GM19455 (cell line): ENCODE measurements at regions not wholly inside any gene's neighbourhood (a gene's known extent, or its start where the extent isn't known, plus 50 kb on each side); places are given as distances from the start of the nearest gene placed in this dataset.

Experiments
- ATAC-seq: cut with Tn5 transposase; IDR thresholded peaks from one replicate; pipeline ENCODE4 v1.9.1; 2021; ENCODE audit not compliant: unreplicated experiment

- ATAC-seq: no peak
These were observed 132.0 kb upstream of the KCNJ16 start for GRCh38 chr17:69943058-69943457.

GRCh38 chr17:69944406-69944805, 130.6 kb upstream of the KCNJ16 start:
- no peak for ATAC-seq

GRCh38 chr17:69945698-69946185, 129.3 kb upstream of the KCNJ16 start:
- no peak for ATAC-seq

- no peak for ATAC-seq
These were observed 127.8 kb upstream of the KCNJ16 start for GRCh38 chr17:69947027-69947759.

- ATAC-seq: no peak
These were observed 126.6 kb upstream of the KCNJ16 start for GRCh38 chr17:69948406-69948805.

GRCh38 chr17:69949496-69949895, 125.5 kb upstream of the KCNJ16 start:
- ATAC-seq: no peak

- no peak for ATAC-seq
These were observed 124.9 kb upstream of the KCNJ16 start for GRCh38 chr17:69949973-69950695.

GRCh38 chr17:69950701-69951418, 124.2 kb upstream of the KCNJ16 start:
- no peak for ATAC-seq

GRCh38 chr17:69954241-69954925, 120.6 kb upstream of the KCNJ16 start:
- ATAC-seq: no peak

- ATAC-seq: no peak
These were observed 117.0 kb upstream of the KCNJ16 start for GRCh38 chr17:69958063-69958462.

GRCh38 chr17:69959283-69959682, 115.7 kb upstream of the KCNJ16 start:
- no peak for ATAC-seq

- ATAC-seq: no peak
These were observed 114.3 kb upstream of the KCNJ16 start for GRCh38 chr17:69960755-69961154.

- no peak for ATAC-seq
These were observed 113.4 kb upstream of the KCNJ16 start for GRCh38 chr17:69961501-69962145.

GRCh38 chr17:69962436-69962995, 112.5 kb upstream of the KCNJ16 start:
- ATAC-seq: no peak

GRCh38 chr17:69967910-69968411, 107.1 kb upstream of the KCNJ16 start:
- no peak for ATAC-seq

- ATAC-seq: no peak
These were observed 105.1 kb upstream of the KCNJ16 start for GRCh38 chr17:69969897-69970296.

GRCh38 chr17:69972251-69972650, 102.8 kb upstream of the KCNJ16 start:
- ATAC-seq: no peak

GRCh38 chr17:69975808-69976207, 99.2 kb upstream of the KCNJ16 start:
- no peak for ATAC-seq

GRCh38 chr17:69978056-69978646, 96.9 kb upstream of the KCNJ16 start:
- no peak for ATAC-seq

- ATAC-seq: no peak
These were observed 93.6 kb upstream of the KCNJ16 start for GRCh38 chr17:69981441-69981840.
